ENCODE measurements at regions not wholly inside any gene's neighbourhood (a gene's known extent, or its start where the extent isn't known, plus 50 kb on each side); places are given as distances from the start of the nearest gene placed in this dataset.
A peak's percentile ranks its signal among the peaks of the same experiment; 100 is the strongest.

DNA sequence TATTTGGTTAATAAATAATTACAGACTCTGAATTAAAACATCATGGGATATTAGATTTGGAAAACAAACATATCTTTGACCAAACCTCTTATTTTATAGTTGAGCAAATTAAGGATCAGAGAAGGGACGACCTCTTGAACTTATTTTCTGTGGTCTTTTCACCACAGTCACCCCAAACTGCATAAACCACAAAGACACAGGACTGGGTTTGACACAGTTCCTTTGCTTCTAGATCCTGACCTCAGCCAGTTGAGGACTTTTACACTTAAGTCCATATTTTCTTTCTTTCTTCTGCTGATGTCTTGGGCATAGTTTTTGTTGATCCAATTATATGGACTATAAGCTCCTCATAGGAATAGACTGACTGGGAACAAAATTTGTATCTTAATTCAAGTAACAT is 234.0 kb upstream of the SLC14A2 start:
- intact Hi-C loops (cut with DNase I): loop anchor here (10.0 kb wide), 2 partner anchors 116 to 706 kb away; no protein-coding TSS in a partner anchor
- Histone ChIP-seq H3K27ac (replicated peaks in 1 of 4) (no peak overlapping the region), H3K9me3 (no peaks in the 10 kb centered on the region), H3K4me3 (no peak overlapping the region), H3K36me3 (no peaks in the 10 kb centered on the region), H3K27me3 (no peaks in the 10 kb centered on the region), H3K4me1 (peaks cover 0 to 6% (median 4%) of the 10 kb centered on the region in 4 donors)
- 65% methylated on average over 1 of the region's 1 CpG for WGBS
- no peak for DNase-seq (ENCODE audit: extremely low spot score)
- no peak for TF ChIP-seq EP300 (IDR thresholded peaks at IDR 0.05)
- TF ChIP-seq POLR2AphosphoS5 (IDR thresholded peaks at IDR 0.05): no peak
- no peak for TF ChIP-seq POLR2A (IDR thresholded peaks at IDR 0.05; ENCODE audit: low read depth)
- TF ChIP-seq, protein P1, sequence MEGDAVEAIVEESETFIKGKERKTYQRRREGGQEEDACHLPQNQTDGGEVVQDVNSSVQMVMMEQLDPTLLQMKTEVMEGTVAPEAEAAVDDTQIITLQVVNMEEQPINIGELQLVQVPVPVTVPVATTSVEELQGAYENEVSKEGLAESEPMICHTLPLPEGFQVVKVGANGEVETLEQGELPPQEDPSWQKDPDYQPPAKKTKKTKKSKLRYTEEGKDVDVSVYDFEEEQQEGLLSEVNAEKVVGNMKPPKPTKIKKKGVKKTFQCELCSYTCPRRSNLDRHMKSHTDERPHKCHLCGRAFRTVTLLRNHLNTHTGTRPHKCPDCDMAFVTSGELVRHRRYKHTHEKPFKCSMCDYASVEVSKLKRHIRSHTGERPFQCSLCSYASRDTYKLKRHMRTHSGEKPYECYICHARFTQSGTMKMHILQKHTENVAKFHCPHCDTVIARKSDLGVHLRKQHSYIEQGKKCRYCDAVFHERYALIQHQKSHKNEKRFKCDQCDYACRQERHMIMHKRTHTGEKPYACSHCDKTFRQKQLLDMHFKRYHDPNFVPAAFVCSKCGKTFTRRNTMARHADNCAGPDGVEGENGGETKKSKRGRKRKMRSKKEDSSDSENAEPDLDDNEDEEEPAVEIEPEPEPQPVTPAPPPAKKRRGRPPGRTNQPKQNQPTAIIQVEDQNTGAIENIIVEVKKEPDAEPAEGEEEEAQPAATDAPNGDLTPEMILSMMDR (IDR thresholded peaks at IDR 0.05): no peak

DNA sequence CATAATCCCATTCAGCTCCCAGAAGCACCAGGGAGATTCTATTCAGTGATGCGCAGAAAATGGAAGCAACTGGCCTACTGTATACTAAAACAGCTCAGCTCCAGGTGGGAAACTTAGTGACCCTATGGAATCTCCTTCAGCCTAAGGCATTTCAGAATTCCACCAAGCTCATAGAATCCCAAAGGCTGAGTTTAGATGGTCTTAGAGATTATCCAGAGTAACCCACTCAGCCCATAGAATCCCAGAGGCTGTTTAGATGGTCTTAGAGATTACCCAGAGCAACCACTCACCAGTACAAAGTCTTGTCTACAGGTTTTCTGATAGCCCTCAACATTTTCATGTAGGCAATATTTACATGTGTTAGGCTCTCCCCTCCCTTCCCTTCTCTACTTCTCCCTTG is 232.0 kb upstream of the SLC14A2 start:
- Histone ChIP-seq H3K4me3 (no peak overlapping the region), H3K36me3 (no peaks in the 10 kb centered on the region), H3K27me3 (no peaks in the 10 kb centered on the region), H3K9me3 (no peaks in the 10 kb centered on the region), H3K27ac (replicated peaks in 1 of 4) (no peak overlapping the region), H3K4me1 (peaks cover 2 to 8% (median 4%) of the 10 kb centered on the region in 4 donors)
- TF ChIP-seq POLR2AphosphoS5 (IDR thresholded peaks at IDR 0.05): no peak
- DNase-seq (ENCODE audit: extremely low spot score): no peak
- intact Hi-C loops (cut with DNase I): loop anchor here (10.0 kb wide), 2 partner anchors 118 to 708 kb away; no protein-coding TSS in a partner anchor
- whole genome bisulfite sequencing: 100% methylated on average over 1 of the region's 1 CpG

DNA sequence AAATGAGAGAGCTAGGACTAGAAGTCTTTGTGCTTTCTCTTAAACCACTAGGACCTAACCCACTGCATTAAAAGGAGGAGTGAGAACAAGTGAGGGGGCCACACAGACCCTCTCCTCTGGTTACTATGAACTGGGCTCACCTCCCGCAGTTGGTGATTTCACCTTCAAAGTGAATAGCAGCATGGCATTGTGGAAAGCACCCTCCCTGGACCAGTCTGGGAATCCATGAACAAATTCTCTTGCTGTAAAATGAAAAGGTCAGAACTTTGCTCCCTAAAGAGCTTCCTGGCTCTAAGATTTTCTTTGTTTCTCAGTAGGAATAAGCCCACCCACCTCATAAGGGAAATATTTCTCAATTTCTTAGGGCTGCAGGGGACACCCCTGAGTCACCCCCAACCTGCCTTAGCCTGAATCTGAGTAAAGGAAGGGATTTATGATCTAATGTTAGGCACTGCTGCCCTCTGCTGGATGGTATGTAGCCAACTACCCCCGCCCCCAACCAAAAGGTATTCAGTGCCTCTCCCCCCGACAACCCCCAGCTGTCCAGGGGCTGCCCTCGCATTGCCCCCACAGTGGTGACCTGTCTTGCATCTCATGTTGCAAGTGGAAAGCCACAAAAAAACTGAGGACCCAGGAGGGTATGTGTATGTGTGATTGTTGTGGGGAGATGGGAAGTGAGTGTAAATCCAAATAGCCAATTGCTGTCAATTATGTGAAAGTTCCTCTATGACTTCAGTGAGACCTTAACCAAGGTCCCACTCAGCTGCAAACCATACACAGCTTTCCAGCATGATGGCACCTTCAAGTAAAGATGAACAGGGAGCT is 230.9 kb upstream of the SLC14A2 start:
- no peaks in the 10 kb centered on the region for H3K9me3 ChIP-seq
- no peaks in the 10 kb centered on the region for H3K36me3 ChIP-seq
- DNase-seq (ENCODE audit: extremely low spot score): no peak
- no peak overlapping the region for H3K27ac ChIP-seq (replicated peaks in 1 of 4)
- H3K4me3 ChIP-seq: no peak overlapping the region
- intact Hi-C loops (cut with DNase I): loop anchor here (10.0 kb wide), 2 partner anchors 120 to 710 kb away; no protein-coding TSS in a partner anchor
- 34% methylated on average over 4 of the region's 4 CpGs for WGBS
- H3K4me1 ChIP-seq: peaks cover 2 to 8% (median 4%) of the 10 kb centered on the region in 4 donors
- TF ChIP-seq, protein P1 (IDR thresholded peaks at IDR 0.05): peak; percentile 47 to 60 (median 51)
- TF ChIP-seq EP300 (IDR thresholded peaks at IDR 0.05): no peak
- H3K27me3 ChIP-seq: no peaks in the 10 kb centered on the region

DNA sequence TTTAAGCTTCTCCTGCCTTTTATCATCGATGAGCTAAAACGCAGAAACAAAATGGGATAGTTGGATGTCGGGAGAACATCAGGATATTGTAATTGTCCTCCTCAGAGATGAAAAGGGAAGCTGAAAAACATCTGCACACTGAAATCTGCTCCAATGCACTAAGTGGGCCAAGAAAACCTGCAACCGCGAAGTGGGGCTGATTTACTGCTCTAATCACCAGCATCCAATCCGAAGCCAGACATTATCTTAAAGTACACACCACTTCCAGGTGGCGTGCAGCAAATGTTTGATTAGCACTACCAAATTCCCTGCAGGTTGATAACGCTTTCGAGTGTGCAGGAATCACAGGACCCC is 230.3 kb upstream of the SLC14A2 start:
- Histone ChIP-seq H3K4me3 (no peak overlapping the region), H3K9me3 (no peaks in the 10 kb centered on the region), H3K27me3 (no peaks in the 10 kb centered on the region), H3K4me1 (peaks cover 2 to 8% (median 4%) of the 10 kb centered on the region in 4 donors), H3K36me3 (no peaks in the 10 kb centered on the region), H3K27ac (replicated peaks in 1 of 4) (no peak overlapping the region)
- TF ChIP-seq EP300 (IDR thresholded peaks at IDR 0.05): no peak
- no peak for TF ChIP-seq POLR2A (IDR thresholded peaks at IDR 0.05; ENCODE audit: low read depth)
- TF ChIP-seq, protein P1 (IDR thresholded peaks at IDR 0.05): no peak
- no peak for TF ChIP-seq POLR2AphosphoS5 (IDR thresholded peaks at IDR 0.05)
- DNase-seq (ENCODE audit: extremely low spot score): no peak
- WGBS: 79% methylated on average over 9 of the region's 9 CpGs
- intact Hi-C loops (cut with DNase I): loop anchor here (10.0 kb wide), 2 partner anchors 120 to 710 kb away; no protein-coding TSS in a partner anchor

DNA sequence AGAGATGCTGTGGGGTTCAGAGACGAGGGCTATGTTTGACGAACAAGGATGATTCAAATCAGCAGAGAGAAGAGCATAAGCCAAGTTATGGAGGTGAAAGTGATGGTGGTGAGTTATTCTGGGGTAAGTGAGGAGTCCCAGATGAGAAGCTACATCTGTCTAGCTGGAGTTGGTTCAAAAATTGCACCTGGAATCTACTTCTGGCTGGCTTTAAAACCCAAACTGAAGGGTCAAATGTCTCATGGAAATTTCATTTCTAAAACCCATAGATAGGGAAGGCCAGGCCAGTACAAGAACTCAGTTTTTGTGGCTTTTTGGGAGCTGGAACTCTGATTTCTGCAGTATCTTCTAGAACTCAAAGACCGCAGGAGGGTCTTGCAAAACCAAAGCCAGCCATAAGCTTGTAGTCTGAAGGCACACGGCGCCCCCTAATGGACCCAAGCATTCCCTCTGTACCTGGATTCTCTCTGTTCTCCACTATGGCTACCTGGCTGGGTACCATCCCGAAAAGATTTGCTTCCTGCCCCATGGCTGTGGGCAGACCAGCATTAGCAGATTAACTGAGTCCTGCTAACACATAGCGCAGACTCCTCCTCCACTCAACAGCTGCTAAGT is 229.1 kb upstream of the SLC14A2 start:
- Histone ChIP-seq H3K27ac (replicated peaks in 1 of 4) (no peak overlapping the region), H3K9me3 (no peaks in the 10 kb centered on the region), H3K4me3 (no peak overlapping the region), H3K4me1 (peaks cover 2 to 8% (median 4%) of the 10 kb centered on the region in 4 donors), H3K27me3 (no peaks in the 10 kb centered on the region), H3K36me3 (no peaks in the 10 kb centered on the region)
- 73% methylated on average over 7 of the region's 7 CpGs for WGBS
- intact Hi-C loops (cut with DNase I): loop anchor here (10.0 kb wide), 2 partner anchors 121 to 711 kb away; no protein-coding TSS in a partner anchor
- TF ChIP-seq, protein P1 (IDR thresholded peaks at IDR 0.05): peak in 2 of 3 experiments; percentile 28 to 37
- TF ChIP-seq POLR2AphosphoS5 (IDR thresholded peaks at IDR 0.05): no peak
- no peak for DNase-seq (ENCODE audit: extremely low spot score)
